ENCODE measurements at regions not wholly inside any gene's neighbourhood (a gene's known extent, or its start where the extent isn't known, plus 50 kb on each side); places are given as distances from the start of the nearest gene placed in this dataset.
"Not testable (repeated sequence)": the region's sequence is repeated elsewhere in the genome, so short reads cannot be mapped to it uniquely, and the experiment has no call there.

DNA sequence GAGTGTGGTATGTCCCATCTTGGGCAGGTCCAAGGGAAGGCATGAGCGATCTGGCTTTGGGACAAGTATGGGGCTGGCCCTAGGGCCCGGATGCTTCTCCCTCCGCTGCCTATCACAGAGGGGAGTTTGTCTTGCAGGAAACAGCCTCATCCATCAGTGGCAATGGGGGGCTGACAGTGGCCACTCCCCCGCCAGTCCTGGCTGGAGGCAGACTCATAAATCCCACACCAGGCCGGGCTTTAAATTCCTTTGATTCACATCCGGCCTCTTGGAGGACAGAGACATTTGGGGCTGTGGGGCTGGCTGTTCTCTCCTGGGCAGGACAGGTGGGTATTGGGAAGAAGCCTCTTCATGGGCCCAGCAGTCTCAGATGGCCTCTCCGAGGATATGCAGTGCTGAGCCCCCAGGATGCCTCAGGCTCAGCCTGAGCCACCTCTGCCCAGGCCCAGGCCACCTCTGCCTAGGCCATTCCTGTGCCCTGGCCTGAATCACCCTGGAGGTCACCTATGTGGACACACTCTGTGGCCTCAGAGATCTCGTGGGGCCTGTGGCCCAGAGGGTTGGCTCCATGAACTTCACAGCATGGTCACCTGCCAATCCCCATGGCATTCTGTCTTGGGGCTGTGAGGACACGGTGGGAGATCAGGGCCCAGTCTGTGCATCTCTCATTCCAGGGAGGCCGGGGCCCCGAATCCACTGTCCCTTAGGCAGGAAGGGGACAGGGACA lies 84.2 kb upstream of the GOLGA6L4 start:
- no peak overlapping the region for H3K4me3 ChIP-seq (ENCODE audit: control insufficient read depth, low read depth, low read length)
- no peak for DNase-seq (ENCODE audit: low read depth)
- TF ChIP-seq CTCF (IDR thresholded peaks at IDR 0.05; ENCODE audit: control insufficient read depth, insufficient read depth, low read depth, low read length, missing control alignments) = no peak

DNA sequence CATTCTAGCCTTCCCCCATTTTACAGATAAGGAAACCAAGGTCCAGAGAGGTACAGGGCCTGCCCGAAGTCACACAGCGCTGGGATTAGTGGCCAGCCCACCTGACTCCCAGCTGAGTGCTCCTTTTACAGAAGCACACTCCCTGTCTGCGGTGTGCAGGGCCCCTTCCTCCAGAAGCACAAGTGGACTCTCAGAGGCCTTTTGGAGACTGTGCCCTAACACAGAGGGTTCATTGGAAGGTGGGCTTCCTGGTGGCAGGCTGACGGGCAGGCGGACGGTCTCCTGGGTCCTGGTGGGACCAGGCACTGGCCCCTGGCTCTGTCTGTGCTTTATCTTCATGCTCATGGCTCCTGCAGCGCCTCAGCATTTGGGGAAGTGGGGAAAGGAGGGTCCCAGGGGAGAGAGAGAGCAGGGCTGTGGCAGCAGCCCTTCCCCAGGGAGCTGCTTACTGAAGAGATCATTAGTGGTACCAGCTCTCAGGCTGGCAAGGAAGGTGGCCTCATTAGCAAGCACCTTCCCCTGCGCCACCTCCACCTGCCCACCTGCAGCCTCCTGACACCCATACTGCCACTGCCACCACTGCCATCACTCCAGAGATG lies 83.1 kb upstream of the GOLGA6L4 start:
- not testable (repeated sequence) for H3K4me3 ChIP-seq (ENCODE audit: control insufficient read depth, low read depth, low read length); DNase-seq (ENCODE audit: low read depth)

- not testable (repeated sequence) for DNase-seq (ENCODE audit: low read depth); H3K4me3 ChIP-seq (ENCODE audit: control insufficient read depth, low read depth, low read length)
Measured at GRCh38 chr15:84153655-84154140, 81.9 kb upstream of the GOLGA6L4 start.

DNA sequence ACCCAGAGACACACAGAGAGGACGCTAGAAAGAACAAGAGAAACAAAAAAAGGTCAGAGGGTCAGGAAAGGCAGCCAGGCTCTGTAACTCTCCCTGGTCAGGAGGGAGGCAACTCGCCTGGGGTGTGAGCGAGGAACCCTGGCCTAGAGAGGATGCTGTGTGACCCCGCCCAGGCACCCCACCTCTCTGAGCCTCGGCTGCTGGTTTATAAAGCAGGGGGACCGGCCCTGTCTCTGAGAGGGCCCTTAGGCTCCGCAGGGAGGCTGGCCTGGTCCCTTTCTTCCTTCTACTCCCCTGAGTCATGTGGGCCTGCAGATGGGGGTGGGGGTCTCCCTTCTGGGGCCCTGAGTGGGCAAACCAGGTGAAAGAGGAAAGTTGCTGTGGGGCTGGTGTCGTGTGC lies 81.3 kb upstream of the GOLGA6L4 start:
- H3K4me3 ChIP-seq (ENCODE audit: control insufficient read depth, low read depth, low read length); DNase-seq (ENCODE audit: low read depth): not testable (repeated sequence)

DNA sequence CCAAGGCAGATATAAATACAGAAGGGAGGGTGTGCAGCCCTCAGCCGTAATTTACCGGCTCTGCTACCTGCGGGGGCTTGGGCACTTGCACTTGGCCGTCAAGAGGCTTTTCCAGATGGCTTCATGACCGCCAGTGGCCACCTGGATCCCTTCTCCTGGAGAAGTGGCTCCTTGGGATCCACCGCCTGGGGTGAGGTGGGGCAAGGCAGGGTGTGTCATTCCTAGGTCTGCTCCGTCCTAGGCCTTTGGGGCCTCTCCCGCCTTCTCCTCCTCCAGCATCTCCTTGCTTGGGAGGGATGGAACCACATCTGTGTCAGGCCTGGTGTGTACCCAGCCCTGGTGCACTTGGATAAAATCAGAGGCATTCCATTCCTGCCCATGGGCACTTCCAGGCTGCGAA lies 80.8 kb upstream of the GOLGA6L4 start:
- H3K4me3 ChIP-seq (ENCODE audit: control insufficient read depth, low read depth, low read length); DNase-seq (ENCODE audit: low read depth): not testable (repeated sequence)

DNA sequence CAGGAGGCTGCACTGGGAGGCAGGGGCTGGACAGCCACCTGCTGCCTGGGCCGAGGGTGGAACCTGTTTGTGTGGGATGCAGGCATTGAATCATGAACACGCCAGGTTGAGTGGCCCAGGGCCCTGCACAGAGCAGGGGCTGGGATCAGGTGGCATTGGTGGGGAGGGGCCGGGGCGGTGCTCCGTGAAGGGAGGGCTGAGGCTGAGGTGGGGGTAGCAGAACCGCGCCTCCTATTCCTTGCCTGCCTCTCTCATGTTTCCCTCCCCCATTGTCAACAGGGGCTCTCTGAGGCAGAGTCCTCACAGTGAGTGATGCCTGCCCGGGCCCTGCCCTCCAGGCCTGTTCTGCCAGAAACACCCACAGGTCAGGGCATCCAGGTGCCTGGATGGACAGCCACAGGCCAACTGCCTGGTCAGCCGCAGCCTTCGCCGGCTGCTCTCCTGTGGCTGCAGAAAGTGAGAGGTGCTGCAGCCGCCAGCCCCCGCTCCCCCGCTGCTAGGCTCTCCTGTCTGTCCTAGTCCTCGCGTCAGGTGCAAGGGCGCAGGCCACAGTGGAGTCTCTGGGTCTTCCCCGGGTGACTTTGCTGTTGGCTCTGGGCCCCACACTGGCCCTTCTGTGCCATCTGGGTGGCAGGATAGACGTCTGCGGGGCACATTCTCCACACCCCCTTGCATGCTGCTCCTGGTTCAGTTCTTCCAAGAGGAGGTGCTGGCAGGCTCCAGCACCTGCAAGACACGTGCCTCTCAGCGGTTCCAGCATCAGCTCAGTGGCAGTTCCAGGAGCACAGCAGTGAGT lies 79.6 kb upstream of the GOLGA6L4 start:
- H3K4me3 ChIP-seq (ENCODE audit: control insufficient read depth, low read depth, low read length); DNase-seq (ENCODE audit: low read depth): not testable (repeated sequence)

GRCh38 chr15:84156588-84156840 lies 79.1 kb upstream of the GOLGA6L4 start:
- H3K4me3 ChIP-seq (ENCODE audit: control insufficient read depth, low read depth, low read length); DNase-seq (ENCODE audit: low read depth): not testable (repeated sequence)

- not testable (repeated sequence) for H3K4me3 ChIP-seq (ENCODE audit: control insufficient read depth, low read depth, low read length); DNase-seq (ENCODE audit: low read depth)
Measured at GRCh38 chr15:84157056-84157632, 78.4 kb upstream of the GOLGA6L4 start.

GRCh38 chr15:84157857-84158256 lies 77.7 kb upstream of the GOLGA6L4 start:
- not testable (repeated sequence) for H3K4me3 ChIP-seq (ENCODE audit: control insufficient read depth, low read depth, low read length); DNase-seq (ENCODE audit: low read depth)

GRCh38 chr15:84159346-84160269 lies 76.0 kb upstream of the GOLGA6L4 start:
- not testable (repeated sequence) for DNase-seq (ENCODE audit: low read depth); H3K4me3 ChIP-seq (ENCODE audit: control insufficient read depth, low read depth, low read length)

- DNase-seq (ENCODE audit: low read depth); H3K4me3 ChIP-seq (ENCODE audit: control insufficient read depth, low read depth, low read length): not testable (repeated sequence)
Measured at GRCh38 chr15:84164423-84165292, 70.9 kb upstream of the GOLGA6L4 start.

DNA sequence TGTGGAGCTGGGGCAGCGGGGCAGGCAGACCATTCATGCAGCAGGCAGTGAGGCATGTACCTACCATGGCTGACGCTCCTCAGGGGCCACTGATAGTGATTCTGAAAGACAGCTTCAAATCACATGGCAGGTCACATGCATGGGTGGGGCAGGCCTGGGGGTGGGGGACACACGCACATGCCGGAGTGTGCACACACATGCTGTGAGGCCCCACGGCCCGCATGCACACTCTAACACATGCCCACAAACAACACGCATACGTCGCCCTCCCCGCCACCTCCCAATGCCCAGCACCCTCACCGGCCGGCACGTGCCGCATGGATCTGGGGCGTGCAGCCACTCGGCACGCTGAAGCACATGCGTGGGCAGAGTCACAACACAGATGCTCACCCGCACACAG lies 65.5 kb upstream of the GOLGA6L4 start:
- not testable (repeated sequence) for DNase-seq (ENCODE audit: low read depth); H3K4me3 ChIP-seq (ENCODE audit: control insufficient read depth, low read depth, low read length)

- H3K4me3 ChIP-seq (ENCODE audit: control insufficient read depth, low read depth, low read length) = peak overlapping the region; percentile 20
Measured at GRCh38 chr15:84173231-84173610, 62.4 kb upstream of the GOLGA6L4 start.

More at GRCh38 chr15:84173231-84173610, 62.4 kb upstream of the GOLGA6L4 start:
- not testable (repeated sequence) for DNase-seq (ENCODE audit: low read depth)

All from AG09309 (cell line).